GM23338 (cell line): ENCODE measurements at regions not wholly inside any gene's neighbourhood (a gene's known extent, or its start where the extent isn't known, plus 50 kb on each side); places are given as distances from the start of the nearest gene placed in this dataset.

Experiments used
- CTCF ChIP-seq, 2 experiments: fragments of 200-600 bp in 1 of 2; sonication (generic) in 1 of 2; conservative IDR thresholded peaks; 2 replicates each; pipeline versions ENCODE4 v1.5.1 to v1.6.1; 2016 to 2017; ENCODE audit warnings: antibody characterized with exemption in 2 of 2, low read depth in 2 of 2, mild to moderate bottlenecking in 2 of 2, moderate library complexity in 1 of 2
- EZH2 ChIP-seq: fragments of 200-600 bp; sonication (generic); IDR thresholded peaks from one replicate; pipeline ENCODE4 v1.8.0; 2017; ENCODE audit warnings: antibody characterized with exemption, mild to moderate bottlenecking, low read depth; ENCODE audit not compliant: unreplicated experiment
- POLR2AphosphoS5 ChIP-seq: IDR thresholded peaks from 2 replicates; pipeline ENCODE4 v1.6.1; 2016; ENCODE audit warnings: antibody characterized with exemption, low read depth

- no peak for TF ChIP-seq EZH2
- TF ChIP-seq CTCF (conservative IDR thresholded peaks at IDR 0.05; ENCODE audit: low read depth in 2 of 2), result no peak
- TF ChIP-seq POLR2AphosphoS5, result no peak
These were observed 499.9 kb downstream of the TBL1XR1 start for GRCh38 chr3:176697284-176697889.
